Left kidney (tissue), 1 donor: ENCODE measurements at regions not wholly inside any gene's neighbourhood (a gene's known extent, or its start where the extent isn't known, plus 50 kb on each side); places are given as distances from the start of the nearest gene placed in this dataset.
A peak's percentile ranks its signal among the peaks of the same experiment; 100 is the strongest.
"Not testable (repeated sequence)": the region's sequence is repeated elsewhere in the genome, so short reads cannot be mapped to it uniquely, and the experiment has no call there.

Experiments
- DNase-seq: peaks from one replicate; pipeline ENCODE4 v3.0.0-alpha.2; 2013

GRCh38 chr7:65519751-65520150, 146.1 kb downstream of the ZNF92 start:
- not testable (repeated sequence) for DNase-seq

GRCh38 chr7:65545465-65546161, 172.0 kb downstream of the ZNF92 start:
- not testable (repeated sequence) for DNase-seq

- not testable (repeated sequence) for DNase-seq
These were observed 176.2 kb downstream of the ZNF92 start for GRCh38 chr7:65549589-65550443.

- DNase-seq = not testable (repeated sequence)
These were observed 176.8 kb downstream of the ZNF92 start for GRCh38 chr7:65550444-65550809.

- not testable (repeated sequence) for DNase-seq
These were observed 177.4 kb downstream of the ZNF92 start for GRCh38 chr7:65551042-65551441.

GRCh38 chr7:65554553-65555476, 181.2 kb downstream of the ZNF92 start:
- not testable (repeated sequence) for DNase-seq

- not testable (repeated sequence) for DNase-seq
These were observed 184.9 kb downstream of the ZNF92 start for GRCh38 chr7:65558584-65558983.

GRCh38 chr7:65561786-65562372, 188.2 kb downstream of the ZNF92 start:
- DNase-seq = not testable (repeated sequence)

GRCh38 chr7:65562522-65562921, 188.9 kb downstream of the ZNF92 start:
- not testable (repeated sequence) for DNase-seq

GRCh38 chr7:65563333-65563732, 189.7 kb downstream of the ZNF92 start:
- DNase-seq = not testable (repeated sequence)

GRCh38 chr7:65568226-65568625, 194.6 kb downstream of the ZNF92 start:
- DNase-seq = not testable (repeated sequence)

- not testable (repeated sequence) for DNase-seq
These were observed 197.3 kb downstream of the ZNF92 start for GRCh38 chr7:65570990-65571389.

GRCh38 chr7:65572581-65572980, 198.9 kb downstream of the ZNF92 start:
- DNase-seq = peak; percentile 0

- not testable (repeated sequence) for DNase-seq
These were observed 202.7 kb downstream of the ZNF92 start for GRCh38 chr7:65576370-65576769.

- DNase-seq = not testable (repeated sequence)
These were observed 209.0 kb downstream of the ZNF92 start for GRCh38 chr7:65582518-65583119.

GRCh38 chr7:65602495-65602894, 228.8 kb downstream of the ZNF92 start:
- DNase-seq = not testable (repeated sequence)

- no peak for DNase-seq
These were observed 235.5 kb downstream of the ZNF92 start for GRCh38 chr7:65609131-65609530.

GRCh38 chr7:65613644-65614289, 240.1 kb downstream of the ZNF92 start:
- not testable (repeated sequence) for DNase-seq

- not testable (repeated sequence) for DNase-seq
These were observed 242.5 kb downstream of the ZNF92 start for GRCh38 chr7:65616111-65616510.

- not testable (repeated sequence) for DNase-seq
These were observed 246.6 kb downstream of the ZNF92 start for GRCh38 chr7:65620216-65620615.
